ENCODE measurements at regions not wholly inside any gene's neighbourhood (a gene's known extent, or its start where the extent isn't known, plus 50 kb on each side); places are given as distances from the start of the nearest gene placed in this dataset.

- TF ChIP-seq, protein P1, sequence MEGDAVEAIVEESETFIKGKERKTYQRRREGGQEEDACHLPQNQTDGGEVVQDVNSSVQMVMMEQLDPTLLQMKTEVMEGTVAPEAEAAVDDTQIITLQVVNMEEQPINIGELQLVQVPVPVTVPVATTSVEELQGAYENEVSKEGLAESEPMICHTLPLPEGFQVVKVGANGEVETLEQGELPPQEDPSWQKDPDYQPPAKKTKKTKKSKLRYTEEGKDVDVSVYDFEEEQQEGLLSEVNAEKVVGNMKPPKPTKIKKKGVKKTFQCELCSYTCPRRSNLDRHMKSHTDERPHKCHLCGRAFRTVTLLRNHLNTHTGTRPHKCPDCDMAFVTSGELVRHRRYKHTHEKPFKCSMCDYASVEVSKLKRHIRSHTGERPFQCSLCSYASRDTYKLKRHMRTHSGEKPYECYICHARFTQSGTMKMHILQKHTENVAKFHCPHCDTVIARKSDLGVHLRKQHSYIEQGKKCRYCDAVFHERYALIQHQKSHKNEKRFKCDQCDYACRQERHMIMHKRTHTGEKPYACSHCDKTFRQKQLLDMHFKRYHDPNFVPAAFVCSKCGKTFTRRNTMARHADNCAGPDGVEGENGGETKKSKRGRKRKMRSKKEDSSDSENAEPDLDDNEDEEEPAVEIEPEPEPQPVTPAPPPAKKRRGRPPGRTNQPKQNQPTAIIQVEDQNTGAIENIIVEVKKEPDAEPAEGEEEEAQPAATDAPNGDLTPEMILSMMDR (IDR thresholded peaks at IDR 0.05): no peak
- TF ChIP-seq EP300 (IDR thresholded peaks at IDR 0.05) (no peak), POLR2AphosphoS5 (IDR thresholded peaks at IDR 0.05) (no peak), POLR2A (IDR thresholded peaks at IDR 0.05; ENCODE audit: low read depth) (no peak)
- H3K9me3 ChIP-seq: no peaks in the 10 kb centered on the region
- 77% methylated on average over 1 of the region's 1 CpG for WGBS
- H3K36me3 ChIP-seq: no peaks in the 10 kb centered on the region
- no peak overlapping the region for H3K27ac ChIP-seq (replicated peaks in 1 of 4)
- H3K4me3 ChIP-seq: no peak overlapping the region
- H3K27me3 ChIP-seq: no peaks in the 10 kb centered on the region
- peaks cover 16 to 33% (median 28%) of the 10 kb centered on the region in 4 donors for H3K4me1 ChIP-seq
- intact Hi-C loops (cut with DNase I): no loop called here
- no peak for DNase-seq (ENCODE audit: extremely low spot score)
Measured at GRCh38 chr6:113636357-113636824, 220.8 kb upstream of the MARCKS start.

DNA sequence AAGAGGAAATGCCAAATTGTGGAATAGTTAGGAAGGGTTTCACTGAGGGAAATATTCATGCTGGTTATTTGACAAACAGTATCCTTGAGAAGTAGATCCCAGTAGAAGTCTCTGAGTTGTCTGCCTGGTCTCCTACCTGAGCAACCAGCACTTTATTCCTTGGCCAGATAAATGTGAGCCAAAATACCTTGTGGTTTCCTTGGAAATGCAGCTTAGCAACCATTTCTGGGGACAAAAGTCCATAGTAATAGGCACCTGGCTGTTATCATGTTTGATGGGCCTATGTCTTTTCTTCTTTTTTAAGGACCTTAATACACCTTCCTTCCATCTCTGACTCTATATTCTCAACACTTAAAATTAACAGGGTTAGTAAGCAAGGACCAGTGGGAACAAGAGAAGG, 217.1 kb upstream of the MARCKS start:
- no peaks in the 10 kb centered on the region for H3K27me3 ChIP-seq
- no peak overlapping the region for H3K27ac ChIP-seq (replicated peaks in 1 of 4)
- intact Hi-C loops (cut with DNase I): no loop called here
- DNase-seq (ENCODE audit: extremely low spot score): no peak
- TF ChIP-seq POLR2AphosphoS5 (IDR thresholded peaks at IDR 0.05): no peak
- TF ChIP-seq, protein P1 (IDR thresholded peaks at IDR 0.05): no peak
- no peak for TF ChIP-seq EP300 (IDR thresholded peaks at IDR 0.05)
- no peak for TF ChIP-seq POLR2A (IDR thresholded peaks at IDR 0.05; ENCODE audit: low read depth)
- H3K4me3 ChIP-seq: no peak overlapping the region
- no peaks in the 10 kb centered on the region for H3K36me3 ChIP-seq
- no peaks in the 10 kb centered on the region for H3K9me3 ChIP-seq
- peaks cover 0 to 14% (median 9%) of the 10 kb centered on the region in 4 donors for H3K4me1 ChIP-seq

GRCh38 chr6:113642001-113642713, 215.0 kb upstream of the MARCKS start:
- H3K27me3 ChIP-seq: no peaks in the 10 kb centered on the region
- DNase-seq (ENCODE audit: extremely low spot score): no peak
- intact Hi-C loops (cut with DNase I): no loop called here
- no peaks in the 10 kb centered on the region for H3K36me3 ChIP-seq
- WGBS: 91% methylated on average over 7 of the region's 7 CpGs
- no peak overlapping the region for H3K27ac ChIP-seq (replicated peaks in 1 of 4)
- H3K4me3 ChIP-seq: no peak overlapping the region
- no peaks in the 10 kb centered on the region for H3K9me3 ChIP-seq
- no peaks in the 10 kb centered on the region for H3K4me1 ChIP-seq
- TF ChIP-seq, protein P1 (IDR thresholded peaks at IDR 0.05): no peak
- TF ChIP-seq POLR2AphosphoS5 (IDR thresholded peaks at IDR 0.05) (no peak), POLR2A (IDR thresholded peaks at IDR 0.05; ENCODE audit: low read depth) (no peak), EP300 (IDR thresholded peaks at IDR 0.05) (no peak)

DNA sequence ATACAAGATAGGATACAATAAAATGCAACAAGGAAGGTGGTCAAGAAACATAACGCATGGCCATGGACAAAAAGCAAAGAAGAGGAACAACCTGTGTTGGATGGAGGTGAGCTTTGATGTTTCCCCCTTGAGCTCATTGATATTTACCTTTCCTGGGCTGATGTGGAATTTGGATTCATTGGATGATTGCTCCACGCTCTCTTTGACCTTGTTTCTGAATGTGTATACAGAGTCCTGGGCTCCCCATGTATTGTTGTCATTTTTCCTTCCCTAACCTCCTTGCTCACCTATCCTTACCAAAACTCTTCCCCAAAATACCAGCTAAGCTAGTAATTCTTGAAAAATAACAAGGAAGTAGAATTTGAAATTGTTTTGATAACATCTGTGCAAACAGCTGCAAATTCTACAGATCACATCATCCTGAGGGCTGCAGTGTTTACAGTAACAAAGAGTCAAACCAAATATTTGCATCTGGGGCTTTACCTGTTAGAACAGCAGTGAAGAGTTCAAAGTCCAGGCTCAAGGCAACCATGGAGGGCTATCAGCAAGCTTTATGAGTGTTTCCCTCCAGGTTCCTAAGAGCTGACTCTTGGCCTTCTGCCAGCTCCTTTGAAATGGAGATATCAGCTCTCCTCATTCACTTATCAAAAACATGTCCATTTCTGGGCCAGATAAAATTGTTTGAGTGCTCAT, 214.3 kb upstream of the MARCKS start:
- Histone ChIP-seq H3K9me3 (no peaks in the 10 kb centered on the region), H3K36me3 (no peaks in the 10 kb centered on the region), H3K4me1 (no peaks in the 10 kb centered on the region), H3K27ac (replicated peaks in 1 of 4) (no peak overlapping the region), H3K27me3 (no peaks in the 10 kb centered on the region), H3K4me3 (no peak overlapping the region)
- TF ChIP-seq, protein P1 (IDR thresholded peaks at IDR 0.05): no peak
- TF ChIP-seq EP300 (IDR thresholded peaks at IDR 0.05) (no peak), POLR2AphosphoS5 (IDR thresholded peaks at IDR 0.05) (no peak), POLR2A (IDR thresholded peaks at IDR 0.05; ENCODE audit: low read depth) (no peak)
- DNase-seq (ENCODE audit: extremely low spot score): no peak
- intact Hi-C loops (cut with DNase I): no loop called here
- WGBS: 98% methylated on average over 2 of the region's 2 CpGs
